Endodermal cell (in vitro differentiated cells): ENCODE measurements at regions not wholly inside any gene's neighbourhood (a gene's known extent, or its start where the extent isn't known, plus 50 kb on each side); places are given as distances from the start of the nearest gene placed in this dataset.

Experiments
- DNase-seq: peaks from one replicate; pipeline ENCODE4 v3.0.0-alpha.2; 2017
- H3K27ac ChIP-seq: 2 replicates; pipeline ENCODE4 v1.5.1; 2013; ENCODE audit warnings: mild to moderate bottlenecking, low read depth, low read length, moderate library complexity
- H3K27me3 ChIP-seq: 2 replicates; pipeline ENCODE4 v1.6.1; 2013; ENCODE audit warnings: mild to moderate bottlenecking, low read length, moderate library complexity; ENCODE audit not compliant: insufficient read depth, control insufficient read depth, poor library complexity, severe bottlenecking
- H3K36me3 ChIP-seq: 2 replicates; pipeline ENCODE4 v1.7.0; 2013; ENCODE audit warnings: mild to moderate bottlenecking, low read length, moderate library complexity; ENCODE audit not compliant: control insufficient read depth, insufficient read depth
- H3K4me1 ChIP-seq: one replicate; pipeline ENCODE4 v1.7.0; 2013; ENCODE audit warnings: low read length; ENCODE audit not compliant: control insufficient read depth, insufficient read depth
- H3K4me3 ChIP-seq: 2 replicates; pipeline ENCODE4 v1.5.1; 2013; ENCODE audit warnings: mild to moderate bottlenecking, low read length, moderate library complexity
- H3K9ac ChIP-seq: 2 replicates; pipeline ENCODE4 v1.6.1; 2013; ENCODE audit warnings: mild to moderate bottlenecking, low read length, moderate library complexity; ENCODE audit not compliant: poor library complexity, severe bottlenecking; ENCODE audit errors: extremely low read depth
- H3K9me3 ChIP-seq: 2 replicates; pipeline ENCODE4 v1.6.1; 2013; ENCODE audit warnings: mild to moderate bottlenecking, low read length, moderate library complexity; ENCODE audit not compliant: control insufficient read depth
- H3K27ac Mint-ChIP-seq: 2 replicates; pipeline ENCODE4 v1.8.0; 2020; ENCODE audit warnings: mixed read lengths
- H3K27me3 Mint-ChIP-seq: 2 replicates; pipeline ENCODE4 v1.8.0; 2021; ENCODE audit warnings: mild to moderate bottlenecking, mixed read lengths; ENCODE audit not compliant: insufficient read depth
- H3K36me3 Mint-ChIP-seq: 2 replicates; pipeline ENCODE4 v1.8.0; 2020; ENCODE audit warnings: low read depth, mixed read lengths
- H3K4me1 Mint-ChIP-seq: 2 replicates; pipeline ENCODE4 v1.8.0; 2020; ENCODE audit warnings: mixed read lengths
- H3K4me3 Mint-ChIP-seq: 2 replicates; pipeline ENCODE4 v1.8.0; 2020; ENCODE audit warnings: mild to moderate bottlenecking, moderate library complexity, mixed read lengths
- H3K9me3 Mint-ChIP-seq: 2 replicates; pipeline ENCODE4 v1.8.0; 2020; ENCODE audit warnings: mild to moderate bottlenecking, mixed read lengths
- WGBS, 2 experiments: methylation state at CpG; one replicate each; pipeline versions ENCODE4 v1.1.5 to v1.1.7; 2013; ENCODE audit warnings: missing lambda C conversion rate in 2 of 2, mixed read lengths in 1 of 2; ENCODE audit not compliant: insufficient coverage in 1 of 2, insufficient read length in 1 of 2; 5-methylcytosine and 5-hydroxymethylcytosine counted together
- TF ChIP-seq, protein P1 (sequence below): fragments of 200-600 bp; sonication (generic); conservative IDR thresholded peaks from 2 replicates; pipeline ENCODE4 v1.5.0; 2021; ENCODE audit warnings: antibody characterized with exemption, mild to moderate bottlenecking

DNA sequence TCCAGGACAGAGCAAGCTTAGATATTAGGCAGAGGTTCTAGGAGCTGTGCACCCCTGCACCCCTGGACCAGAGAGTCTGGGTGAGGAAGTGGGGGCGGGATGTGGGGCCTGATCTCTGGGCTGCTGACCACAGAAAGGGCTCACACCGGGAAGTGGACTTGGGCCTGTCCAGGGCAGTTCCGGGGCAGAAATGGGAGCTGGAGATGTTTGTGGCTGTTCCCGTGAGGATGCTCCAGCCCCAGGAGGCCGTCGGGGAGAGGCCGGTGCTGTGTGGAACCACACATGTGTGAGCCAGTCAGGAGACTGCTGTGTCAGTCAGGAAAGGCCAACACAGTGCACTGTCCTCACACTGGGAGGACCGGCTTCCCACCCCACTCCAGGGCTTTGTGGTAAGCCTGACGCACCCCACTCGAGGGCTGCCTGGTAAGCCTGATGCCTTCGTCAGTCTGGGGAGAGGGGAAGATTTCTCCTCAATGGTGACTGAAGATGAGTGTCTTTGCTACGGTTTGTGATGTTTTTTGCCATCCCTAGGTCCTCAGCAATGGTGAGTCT lies 741.0 kb downstream of the BRD1 start:
- H3K9me3 ChIP-seq: no peaks in the 10 kb centered on the region
- H3K27ac Mint-ChIP-seq: no peak overlapping the region

DNA sequence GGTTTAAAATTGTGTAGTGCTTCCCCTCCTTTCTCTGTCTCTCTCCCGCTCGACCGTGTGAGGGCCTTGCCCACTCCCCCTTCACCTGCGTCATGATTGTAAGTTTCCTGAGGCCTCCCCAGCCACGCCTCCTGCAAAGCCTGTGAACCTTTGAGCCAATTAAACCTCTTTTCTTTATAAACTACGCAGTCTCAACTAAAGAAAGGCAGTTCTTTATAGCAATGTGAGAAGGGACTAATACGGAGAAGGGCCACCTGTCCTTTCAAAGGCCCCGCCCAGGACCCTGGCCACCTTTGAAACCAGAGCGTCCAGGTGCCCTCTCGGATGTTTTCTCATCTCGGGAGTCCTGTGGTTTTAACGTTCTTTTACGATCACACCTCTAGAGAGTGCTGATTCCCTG lies 741.5 kb downstream of the BRD1 start:
- Mint-ChIP-seq H3K4me3 (no peak overlapping the region), H3K27me3 (no peaks in the 10 kb centered on the region), H3K9me3 (no peaks in the 10 kb centered on the region), H3K4me1 (no peaks in the 10 kb centered on the region), H3K36me3 (no peaks in the 10 kb centered on the region), H3K27ac (no peak overlapping the region)
- Histone ChIP-seq H3K27me3 (no peaks in the 10 kb centered on the region), H3K9ac (no peak overlapping the region), H3K4me3 (no peak overlapping the region), H3K27ac (no peak overlapping the region), H3K9me3 (no peaks in the 10 kb centered on the region), H3K4me1 (no peaks in the 10 kb centered on the region), H3K36me3 (no peaks in the 10 kb centered on the region)
- DNase-seq: no peak
- 85 to 92% methylated on average over 6 to 13 of the region's 13 CpGs for WGBS, 2 experiments
- TF ChIP-seq, protein P1, sequence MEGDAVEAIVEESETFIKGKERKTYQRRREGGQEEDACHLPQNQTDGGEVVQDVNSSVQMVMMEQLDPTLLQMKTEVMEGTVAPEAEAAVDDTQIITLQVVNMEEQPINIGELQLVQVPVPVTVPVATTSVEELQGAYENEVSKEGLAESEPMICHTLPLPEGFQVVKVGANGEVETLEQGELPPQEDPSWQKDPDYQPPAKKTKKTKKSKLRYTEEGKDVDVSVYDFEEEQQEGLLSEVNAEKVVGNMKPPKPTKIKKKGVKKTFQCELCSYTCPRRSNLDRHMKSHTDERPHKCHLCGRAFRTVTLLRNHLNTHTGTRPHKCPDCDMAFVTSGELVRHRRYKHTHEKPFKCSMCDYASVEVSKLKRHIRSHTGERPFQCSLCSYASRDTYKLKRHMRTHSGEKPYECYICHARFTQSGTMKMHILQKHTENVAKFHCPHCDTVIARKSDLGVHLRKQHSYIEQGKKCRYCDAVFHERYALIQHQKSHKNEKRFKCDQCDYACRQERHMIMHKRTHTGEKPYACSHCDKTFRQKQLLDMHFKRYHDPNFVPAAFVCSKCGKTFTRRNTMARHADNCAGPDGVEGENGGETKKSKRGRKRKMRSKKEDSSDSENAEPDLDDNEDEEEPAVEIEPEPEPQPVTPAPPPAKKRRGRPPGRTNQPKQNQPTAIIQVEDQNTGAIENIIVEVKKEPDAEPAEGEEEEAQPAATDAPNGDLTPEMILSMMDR: no peak

More for the DNA sequence above, 741.0 kb downstream of the BRD1 start:
- Histone ChIP-seq H3K27ac (no peak overlapping the region), H3K4me3 (no peak overlapping the region), H3K36me3 (no peaks in the 10 kb centered on the region), H3K27me3 (no peaks in the 10 kb centered on the region), H3K9ac (no peak overlapping the region), H3K4me1 (no peaks in the 10 kb centered on the region)
- TF ChIP-seq, protein P1: no peak
- WGBS, 2 experiments: 92 to 98% methylated on average over 5 to 12 of the region's 12 CpGs
- no peak for DNase-seq
- Mint-ChIP-seq H3K4me3 (no peak overlapping the region), H3K4me1 (no peaks in the 10 kb centered on the region), H3K36me3 (no peaks in the 10 kb centered on the region), H3K27me3 (no peaks in the 10 kb centered on the region), H3K9me3 (no peaks in the 10 kb centered on the region)

DNA sequence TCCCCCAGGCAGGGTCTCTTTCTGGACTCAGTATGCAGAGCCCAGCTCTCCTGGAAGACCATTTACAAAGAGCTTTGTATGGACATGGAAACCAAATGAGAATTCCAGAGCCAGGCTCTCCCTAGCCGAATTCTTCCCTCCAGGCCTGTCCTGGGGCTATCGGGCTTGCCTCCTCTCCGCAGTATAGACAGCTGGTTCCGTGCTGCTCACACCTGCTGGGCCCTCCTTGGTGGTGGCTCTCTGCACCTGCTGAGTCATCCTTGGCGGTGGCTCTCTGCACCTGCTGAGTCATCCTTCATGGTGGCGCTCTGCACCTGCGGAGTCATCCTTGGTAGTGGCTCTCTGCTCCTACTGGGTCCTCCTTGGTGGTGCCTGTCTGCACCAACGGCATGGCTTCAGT lies 743.5 kb downstream of the BRD1 start:
- H3K4me1 Mint-ChIP-seq: no peaks in the 10 kb centered on the region
- H3K27ac Mint-ChIP-seq: no peak overlapping the region
- Histone ChIP-seq H3K9me3 (no peaks in the 10 kb centered on the region), H3K4me1 (no peaks in the 10 kb centered on the region), H3K27me3 (no peaks in the 10 kb centered on the region), H3K36me3 (no peaks in the 10 kb centered on the region), H3K27ac (no peak overlapping the region), H3K9ac (no peak overlapping the region), H3K4me3 (no peak overlapping the region)
- no peaks in the 10 kb centered on the region for H3K27me3 Mint-ChIP-seq
- TF ChIP-seq, protein P1: no peak
- H3K9me3 Mint-ChIP-seq: no peaks in the 10 kb centered on the region
- 87 to 88% methylated on average over 8 of the region's 8 CpGs for WGBS, 2 experiments
- no peak overlapping the region for H3K4me3 Mint-ChIP-seq
- no peaks in the 10 kb centered on the region for H3K36me3 Mint-ChIP-seq
- no peak for DNase-seq
